GM21786 (cell line): ENCODE measurements at regions not wholly inside any gene's neighbourhood (a gene's known extent, or its start where the extent isn't known, plus 50 kb on each side); places are given as distances from the start of the nearest gene placed in this dataset.

Experiments used
- ATAC-seq: cut with Tn5 transposase; IDR thresholded peaks from one replicate; pipeline ENCODE4 v1.9.1; 2021; ENCODE audit not compliant: unreplicated experiment

GRCh38 chr2:184498936-184499335 lies 99.4 kb upstream of the ZNF804A start:
- no peak for ATAC-seq

GRCh38 chr2:184504252-184504651 lies 94.1 kb upstream of the ZNF804A start:
- ATAC-seq, result no peak

DNA sequence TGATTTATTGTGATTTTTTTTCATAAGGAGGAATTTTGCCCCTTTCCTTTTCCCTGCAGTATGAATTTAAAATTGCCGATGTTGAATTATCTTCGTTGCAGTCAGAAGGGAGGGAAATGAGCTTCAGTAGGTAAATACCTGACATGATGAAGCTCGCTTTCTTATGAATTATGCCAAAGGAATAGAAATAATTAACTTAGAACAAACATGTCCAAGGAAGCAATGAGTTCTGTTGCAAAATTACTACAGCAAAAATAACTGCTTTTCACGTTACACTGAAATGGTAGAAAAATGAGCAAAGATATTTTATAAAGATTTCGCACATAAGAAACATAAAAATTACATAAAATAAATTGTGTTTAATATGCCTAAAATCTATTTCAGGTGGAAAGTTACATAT lies 91.1 kb upstream of the ZNF804A start:
- no peak for ATAC-seq

GRCh38 chr2:184517402-184517801 lies 80.9 kb upstream of the ZNF804A start:
- no peak for ATAC-seq

DNA sequence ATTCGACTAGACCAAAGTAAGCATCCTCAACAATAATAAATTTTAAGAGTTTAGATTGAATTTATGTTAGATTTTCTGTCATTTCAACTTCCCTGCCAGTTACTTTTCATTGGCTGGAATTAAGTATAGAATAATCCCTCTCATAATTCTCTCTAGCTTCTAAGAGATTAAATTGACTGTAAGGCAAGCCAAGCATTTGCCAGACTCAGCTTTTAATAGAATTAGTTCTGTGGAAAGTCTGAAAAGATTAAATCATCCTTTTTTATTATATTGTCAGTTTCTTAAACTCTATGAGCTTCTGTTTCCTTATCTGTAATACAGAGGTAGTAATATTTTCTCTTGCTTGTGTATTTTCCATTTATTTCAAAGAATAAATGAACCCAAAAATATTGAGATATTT lies 77.9 kb upstream of the ZNF804A start:
- no peak for ATAC-seq

DNA sequence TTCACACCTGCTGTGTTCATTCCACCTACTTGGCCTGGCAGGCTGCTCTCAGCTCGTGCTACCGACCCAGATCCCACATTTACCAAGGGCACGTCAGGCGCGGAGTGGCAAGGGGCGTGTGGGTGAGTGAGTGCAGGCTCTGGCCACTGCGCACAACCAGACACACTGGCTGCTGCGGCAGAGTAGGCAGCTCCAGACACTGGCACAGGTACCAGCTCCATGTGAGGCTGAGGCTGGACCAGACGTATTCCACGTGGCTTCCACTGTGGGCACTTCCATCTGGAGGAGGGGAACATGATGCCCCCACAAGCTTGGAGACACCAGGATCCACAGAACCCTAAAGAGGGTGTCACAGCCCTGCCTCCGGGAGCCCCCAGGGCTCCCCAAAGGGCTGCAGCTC lies 74.6 kb upstream of the ZNF804A start:
- no peak for ATAC-seq

DNA sequence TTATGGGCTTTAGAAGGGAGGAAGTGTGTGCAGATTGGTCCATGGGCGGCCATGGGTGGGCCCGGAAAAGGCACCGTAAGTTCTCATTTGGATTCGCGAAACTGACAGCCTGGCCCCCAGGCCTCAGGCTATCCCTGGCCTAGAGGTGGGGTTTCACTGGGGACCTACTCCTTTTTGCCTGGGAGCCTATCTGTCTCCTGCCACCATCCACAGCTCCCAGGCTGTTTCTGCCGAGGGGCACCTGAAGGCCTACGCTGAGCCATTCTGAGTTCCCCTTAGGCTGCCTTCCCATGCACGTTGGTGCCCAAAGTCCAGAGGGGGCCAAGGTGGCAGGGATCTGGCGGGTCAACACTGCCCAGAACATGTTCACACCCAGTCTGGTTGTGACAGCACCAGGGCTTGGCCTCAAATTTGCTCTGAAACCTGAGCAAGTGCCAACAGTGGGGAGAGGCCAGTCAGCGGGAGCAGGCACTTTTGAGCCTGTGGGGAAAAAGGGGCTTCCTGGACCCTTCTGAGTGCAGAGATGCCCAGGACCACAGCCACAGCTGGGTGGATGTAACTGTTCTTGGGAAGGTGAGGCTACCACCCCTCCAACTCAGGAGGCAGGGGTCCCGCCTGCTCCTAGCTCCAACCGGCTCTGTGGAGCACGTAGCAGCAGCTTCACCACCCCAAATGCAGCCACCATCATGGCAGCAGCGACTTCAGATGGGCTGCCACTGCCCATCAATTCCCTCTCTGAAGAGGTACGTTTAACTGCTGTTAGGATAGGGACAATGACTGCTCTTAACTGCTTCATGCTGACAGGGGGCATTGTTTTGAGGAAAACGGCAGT lies 73.6 kb upstream of the ZNF804A start:
- no peak for ATAC-seq

DNA sequence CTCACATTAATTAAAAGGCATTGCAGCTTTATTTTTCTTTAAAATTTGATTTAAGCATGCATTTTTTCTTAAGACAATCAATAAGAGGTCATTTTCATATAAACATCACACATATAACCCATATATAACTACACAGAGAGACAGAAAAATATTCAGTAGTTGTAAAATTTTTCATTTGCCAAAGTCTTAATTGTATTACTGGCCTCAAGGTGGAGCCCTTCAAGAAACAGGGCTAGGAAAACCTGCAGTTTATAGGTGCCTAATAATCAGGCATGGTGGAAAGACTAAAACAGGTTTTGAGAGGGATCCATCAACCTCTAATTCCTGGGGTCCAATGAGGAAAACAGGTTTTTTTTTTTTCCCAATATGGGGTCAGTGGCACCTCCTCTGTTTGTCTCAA lies 71.3 kb upstream of the ZNF804A start:
- no peak for ATAC-seq

DNA sequence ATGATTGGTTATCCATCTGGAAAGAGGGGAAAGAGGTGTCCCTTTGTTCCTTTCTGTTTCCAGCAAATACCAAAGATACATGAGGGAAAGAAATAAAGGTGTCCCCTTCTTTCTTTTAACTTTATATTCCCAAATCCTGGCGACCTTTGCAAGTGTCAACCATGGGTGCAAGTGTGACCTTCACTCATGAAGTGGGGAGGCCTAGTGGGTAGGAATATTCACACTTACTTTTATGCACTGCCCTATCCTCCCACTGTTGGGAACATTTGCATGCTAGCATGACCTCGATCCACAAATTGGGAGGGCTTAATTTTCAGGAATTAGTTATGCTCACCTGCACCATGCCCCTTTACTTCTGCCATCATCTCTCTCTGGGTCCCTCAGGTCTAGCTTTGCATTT lies 70.2 kb upstream of the ZNF804A start:
- ATAC-seq, result no peak

DNA sequence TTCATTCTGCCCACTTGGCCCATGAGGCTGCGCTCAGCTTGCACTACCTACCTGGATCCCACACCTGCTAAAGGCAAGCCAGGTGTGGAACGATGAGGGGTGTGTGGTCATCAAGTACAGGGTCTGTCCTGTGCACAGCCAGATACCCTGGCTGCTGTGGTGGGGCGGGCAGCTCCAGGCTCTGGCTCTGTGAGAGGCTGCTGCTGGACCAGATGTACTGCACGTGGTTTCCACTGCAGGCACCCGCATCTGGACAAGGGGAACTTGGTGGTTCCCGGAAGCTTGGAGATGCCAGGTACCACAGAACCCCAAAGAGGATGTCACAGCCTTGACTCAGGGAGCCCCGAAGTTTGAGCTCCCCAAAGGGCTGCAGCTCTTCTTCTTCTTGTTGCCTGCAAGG lies 68.1 kb upstream of the ZNF804A start:
- no peak for ATAC-seq

DNA sequence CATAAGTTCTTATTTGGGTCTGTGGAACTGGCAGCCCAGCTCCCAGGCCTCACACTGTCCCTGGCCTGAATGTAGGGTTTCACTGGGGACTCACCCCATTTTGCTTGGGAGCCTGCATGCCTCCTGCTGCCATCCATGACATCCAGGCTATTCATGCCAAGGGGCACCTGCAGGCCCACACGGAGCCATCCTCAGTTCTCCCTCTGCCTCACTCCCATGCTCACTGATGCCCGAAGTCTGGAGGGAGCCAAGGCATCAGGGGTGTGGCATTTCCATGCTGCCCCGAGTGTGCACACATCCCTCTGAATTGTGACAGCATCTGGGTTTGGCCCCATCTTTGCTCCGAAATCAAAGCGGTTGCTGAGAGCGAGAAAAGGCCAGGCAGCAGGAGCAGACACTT lies 67.4 kb upstream of the ZNF804A start:
- no peak for ATAC-seq

GRCh38 chr2:184532551-184532950 lies 65.8 kb upstream of the ZNF804A start:
- no peak for ATAC-seq

DNA sequence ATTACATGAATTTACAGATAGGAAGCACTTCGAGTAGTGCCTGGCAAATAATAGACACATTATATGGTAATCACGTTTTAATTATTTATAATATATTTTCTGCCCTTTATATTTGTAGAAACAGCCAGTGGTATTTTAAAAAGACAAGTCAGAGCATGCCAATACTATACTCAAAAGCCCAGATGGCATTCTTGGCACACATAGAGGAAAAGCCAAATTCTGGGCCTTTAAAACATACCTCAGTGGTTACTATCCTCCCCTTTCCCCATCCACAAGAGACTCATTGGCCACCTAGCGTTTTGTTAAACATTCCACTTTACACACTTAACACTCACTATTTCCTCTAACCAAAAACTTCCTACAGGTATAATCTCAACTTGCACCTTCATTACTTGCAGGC lies 63.3 kb upstream of the ZNF804A start:
- ATAC-seq, result no peak

DNA sequence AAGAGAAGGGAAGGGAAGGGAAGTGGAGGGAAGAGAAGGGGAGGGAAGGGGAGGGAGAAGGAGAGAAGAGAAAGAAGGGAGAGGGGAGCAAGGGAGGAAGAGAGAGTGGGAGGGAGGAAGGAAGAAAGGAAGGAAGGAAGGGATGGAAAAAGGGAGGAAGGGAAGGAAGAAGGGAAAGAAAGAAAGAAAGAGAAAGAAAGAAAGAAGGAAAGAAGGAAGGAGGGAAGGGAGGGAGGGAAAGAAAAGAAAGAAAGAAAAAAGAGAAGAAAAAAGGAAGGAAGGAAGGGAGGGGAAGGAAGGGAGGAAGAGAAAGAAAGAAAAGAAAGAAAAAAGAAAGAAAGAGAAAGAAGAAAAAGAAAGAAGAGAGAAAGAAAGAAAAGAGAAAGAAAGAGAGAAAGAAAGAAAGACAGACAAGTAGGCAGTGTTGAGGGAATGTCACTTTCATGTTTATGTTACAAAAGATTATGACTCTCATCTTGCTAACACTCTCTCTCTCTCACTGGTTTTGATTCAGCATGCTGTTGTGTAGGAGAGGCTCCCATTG lies 58.0 kb upstream of the ZNF804A start:
- no peak for ATAC-seq

- ATAC-seq, result no peak
Measured at GRCh38 chr2:184541591-184541990, 56.7 kb upstream of the ZNF804A start.

DNA sequence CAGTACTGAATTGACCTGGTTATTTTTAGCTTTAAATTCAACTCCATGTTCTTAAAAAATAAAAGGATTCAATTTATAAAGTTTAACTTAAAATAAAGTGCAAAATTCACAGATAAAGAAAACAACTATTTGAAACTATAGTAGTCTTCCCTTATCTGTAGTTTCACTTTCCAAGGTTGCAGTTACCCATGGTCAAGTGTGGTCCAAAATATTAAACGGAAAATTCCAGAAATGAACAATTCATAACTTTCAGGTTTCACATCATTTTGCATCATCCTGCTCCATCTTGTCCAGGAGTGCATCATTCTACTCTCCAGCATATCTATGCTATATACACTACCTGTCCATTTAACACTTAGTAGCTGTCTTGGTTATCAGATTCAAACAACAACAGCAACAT lies 54.5 kb upstream of the ZNF804A start:
- ATAC-seq, result no peak
